ENCODE measurements at regions not wholly inside any gene's neighbourhood (a gene's known extent, or its start where the extent isn't known, plus 50 kb on each side); places are given as distances from the start of the nearest gene placed in this dataset.

DNA sequence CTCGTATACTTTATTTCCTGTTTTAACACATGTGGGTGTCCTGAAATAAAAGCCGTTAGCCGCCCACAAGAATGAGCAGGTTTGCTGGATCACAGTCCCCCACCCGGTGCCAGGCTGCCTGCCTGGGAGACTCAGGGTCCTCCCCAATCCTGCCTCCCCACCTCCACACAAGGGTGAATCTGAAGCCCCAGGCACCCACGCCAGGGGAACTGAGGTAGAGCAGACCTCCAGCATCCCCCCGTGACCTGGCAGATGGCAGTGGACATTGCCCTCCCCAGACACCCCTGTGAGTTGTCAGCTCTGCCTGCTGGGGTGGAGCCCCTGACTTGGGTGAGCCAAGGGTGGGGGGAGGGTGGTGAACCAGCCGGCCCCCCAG is 114.8 kb downstream of the METRNL start:
- Histone ChIP-seq H3K27ac (peak overlapping the region; percentile 93), H3K4me3 (no peak overlapping the region), H3K4me1 (peaks cover 78% of the 10 kb centered on the region), H3K36me3 (no peaks in the 10 kb centered on the region), H3K27me3 (no peaks in the 10 kb centered on the region), H3K9me3 (no peaks in the 10 kb centered on the region)
- no peak for DNase-seq (ENCODE audit: extremely low spot score in 2 of 2)
- intact Hi-C loops (cut with DNase I): no loop called here
- TF ChIP-seq POLR2A (IDR thresholded peaks at IDR 0.05): no peak

DNA sequence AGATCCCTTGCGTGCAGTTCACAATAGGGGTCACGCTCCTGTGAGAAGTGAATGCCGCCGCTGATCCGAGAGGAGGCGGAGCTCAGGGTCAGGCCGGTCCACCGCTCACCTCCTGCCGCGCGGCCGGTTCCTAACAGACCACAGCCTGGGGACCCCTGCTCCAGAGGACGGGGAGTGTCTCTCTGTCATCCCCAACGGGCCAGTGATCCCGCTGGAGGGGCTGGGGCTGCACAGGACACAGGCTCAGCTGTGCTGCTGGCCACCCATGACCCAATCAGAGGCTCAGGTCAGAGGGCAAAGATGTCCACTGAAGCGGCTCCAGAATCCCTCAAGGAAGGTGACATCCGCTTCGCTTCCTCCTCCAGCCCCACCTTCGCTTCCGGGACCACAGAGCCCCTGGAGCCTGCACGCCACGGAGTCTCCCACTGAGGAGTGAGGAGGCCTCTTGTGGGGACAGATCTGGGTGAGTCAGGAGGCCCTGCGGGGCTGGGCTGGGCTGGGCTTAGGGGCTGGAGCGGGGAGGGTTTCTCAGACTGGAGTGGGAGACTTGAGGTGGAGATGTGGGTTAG is 115.4 kb downstream of the METRNL start:
- Histone ChIP-seq H3K27me3 (no peaks in the 10 kb centered on the region), H3K4me3 (no peak overlapping the region), H3K9me3 (no peaks in the 10 kb centered on the region), H3K36me3 (no peaks in the 10 kb centered on the region), H3K4me1 (peaks cover 78% of the 10 kb centered on the region), H3K27ac (peak overlapping the region; percentile 93)
- intact Hi-C loops (cut with DNase I): no loop called here
- no peak for DNase-seq (ENCODE audit: extremely low spot score in 2 of 2)
- TF ChIP-seq, protein P1, sequence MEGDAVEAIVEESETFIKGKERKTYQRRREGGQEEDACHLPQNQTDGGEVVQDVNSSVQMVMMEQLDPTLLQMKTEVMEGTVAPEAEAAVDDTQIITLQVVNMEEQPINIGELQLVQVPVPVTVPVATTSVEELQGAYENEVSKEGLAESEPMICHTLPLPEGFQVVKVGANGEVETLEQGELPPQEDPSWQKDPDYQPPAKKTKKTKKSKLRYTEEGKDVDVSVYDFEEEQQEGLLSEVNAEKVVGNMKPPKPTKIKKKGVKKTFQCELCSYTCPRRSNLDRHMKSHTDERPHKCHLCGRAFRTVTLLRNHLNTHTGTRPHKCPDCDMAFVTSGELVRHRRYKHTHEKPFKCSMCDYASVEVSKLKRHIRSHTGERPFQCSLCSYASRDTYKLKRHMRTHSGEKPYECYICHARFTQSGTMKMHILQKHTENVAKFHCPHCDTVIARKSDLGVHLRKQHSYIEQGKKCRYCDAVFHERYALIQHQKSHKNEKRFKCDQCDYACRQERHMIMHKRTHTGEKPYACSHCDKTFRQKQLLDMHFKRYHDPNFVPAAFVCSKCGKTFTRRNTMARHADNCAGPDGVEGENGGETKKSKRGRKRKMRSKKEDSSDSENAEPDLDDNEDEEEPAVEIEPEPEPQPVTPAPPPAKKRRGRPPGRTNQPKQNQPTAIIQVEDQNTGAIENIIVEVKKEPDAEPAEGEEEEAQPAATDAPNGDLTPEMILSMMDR (IDR thresholded peaks at IDR 0.05): no peak
- no peak for TF ChIP-seq POLR2A (IDR thresholded peaks at IDR 0.05)
- no peak for TF ChIP-seq POLR2AphosphoS5 (IDR thresholded peaks at IDR 0.05; ENCODE audit: insufficient read depth in 1 of 2, low read depth in 1 of 2)

DNA sequence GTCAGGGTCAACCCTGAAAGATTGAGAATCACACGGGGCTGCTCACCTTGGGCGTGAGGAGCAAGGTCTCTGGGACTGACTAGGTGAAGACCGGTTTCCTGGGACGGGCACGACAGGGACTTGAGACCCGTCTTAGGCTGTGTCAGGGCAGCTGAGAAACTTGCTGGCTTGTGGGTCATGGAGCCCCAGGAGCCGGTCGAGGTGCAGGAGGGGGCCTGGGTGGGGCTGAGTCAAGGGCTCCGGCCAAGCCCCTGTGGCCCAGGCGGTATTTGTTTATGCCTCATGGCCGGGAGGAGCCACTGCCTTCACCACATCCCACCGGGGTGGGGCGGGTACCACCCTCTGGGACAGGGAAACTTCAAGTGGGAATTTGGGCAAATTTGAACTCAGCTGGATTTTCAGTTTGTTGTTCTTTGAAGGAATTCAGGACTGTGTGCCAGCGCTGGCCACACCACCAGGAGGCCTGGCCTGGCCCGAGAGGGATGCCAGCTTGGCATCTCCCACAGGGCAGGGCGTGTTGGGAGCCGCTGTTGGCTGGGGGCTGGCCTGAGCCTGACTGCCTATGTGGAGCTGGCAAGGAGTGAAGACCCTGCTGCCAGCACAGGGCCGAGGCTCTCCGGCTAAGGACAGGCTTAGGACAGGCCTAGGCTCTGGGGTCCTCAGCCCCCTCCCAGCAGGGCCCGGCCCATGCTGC is 116.1 kb downstream of the METRNL start:
- Histone ChIP-seq H3K4me1 (peaks cover 78% of the 10 kb centered on the region), H3K36me3 (no peaks in the 10 kb centered on the region), H3K4me3 (no peak overlapping the region), H3K27ac (peak overlapping the region; percentile 93), H3K27me3 (no peaks in the 10 kb centered on the region), H3K9me3 (no peaks in the 10 kb centered on the region)
- TF ChIP-seq POLR2A (IDR thresholded peaks at IDR 0.05): no peak
- TF ChIP-seq POLR2AphosphoS5 (IDR thresholded peaks at IDR 0.05; ENCODE audit: insufficient read depth in 1 of 2, low read depth in 1 of 2): peak in 1 of 2 donors; percentile 58
- intact Hi-C loops (cut with DNase I): no loop called here
- DNase-seq (ENCODE audit: extremely low spot score in 2 of 2): no peak

DNA sequence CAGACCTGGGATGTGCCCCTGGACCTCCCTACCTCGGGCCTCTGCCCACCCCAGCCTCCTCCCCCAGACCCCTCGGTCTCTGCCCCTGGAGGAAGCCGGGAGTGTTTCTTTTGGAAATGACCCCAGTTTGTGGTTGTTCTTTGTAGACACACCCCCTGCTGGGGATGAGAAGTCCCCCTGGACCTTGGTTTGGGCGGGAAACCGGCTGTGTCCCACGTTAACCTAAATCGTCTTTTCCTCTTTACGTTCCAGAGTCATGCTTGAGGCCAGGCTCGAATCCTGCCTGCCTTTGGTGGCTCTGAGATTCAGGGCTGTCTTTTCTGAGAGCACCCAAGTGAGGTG is 116.6 kb downstream of the METRNL start:
- Histone ChIP-seq H3K27me3 (no peaks in the 10 kb centered on the region), H3K27ac (peak overlapping the region; percentile 93), H3K9me3 (no peaks in the 10 kb centered on the region), H3K4me1 (peaks cover 78% of the 10 kb centered on the region), H3K36me3 (no peaks in the 10 kb centered on the region), H3K4me3 (no peak overlapping the region)
- intact Hi-C loops (cut with DNase I): no loop called here
- DNase-seq (ENCODE audit: extremely low spot score in 2 of 2): no peak
- TF ChIP-seq, protein P1 (IDR thresholded peaks at IDR 0.05): no peak
- TF ChIP-seq POLR2A (IDR thresholded peaks at IDR 0.05): peak in 1 of 2 donors; percentile 3

DNA sequence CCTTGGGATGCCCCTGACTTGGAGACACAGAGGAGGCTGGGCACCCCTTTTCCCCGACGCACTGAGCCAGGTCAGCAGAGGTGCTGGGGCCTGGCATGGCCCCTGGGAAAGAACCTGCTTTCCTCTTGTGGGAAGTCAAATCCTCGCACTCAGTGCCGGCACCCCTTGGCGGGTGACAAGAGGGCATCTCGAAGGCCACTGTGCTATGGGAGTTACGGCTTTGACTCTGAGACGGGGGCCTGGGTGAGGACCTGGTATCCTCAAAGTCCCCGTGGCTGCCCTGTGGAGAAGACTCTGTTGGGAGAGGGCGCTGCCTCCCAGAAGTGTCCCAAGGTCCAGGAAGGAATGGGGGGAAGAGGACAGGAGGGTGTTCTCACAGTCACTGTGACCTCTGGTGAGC is 117.0 kb downstream of the METRNL start:
- Histone ChIP-seq H3K36me3 (no peaks in the 10 kb centered on the region), H3K9me3 (no peaks in the 10 kb centered on the region), H3K4me1 (peaks cover 81% of the 10 kb centered on the region), H3K27me3 (no peaks in the 10 kb centered on the region), H3K27ac (peak overlapping the region; percentile 93), H3K4me3 (no peak overlapping the region)
- intact Hi-C loops (cut with DNase I): no loop called here
- TF ChIP-seq POLR2A (IDR thresholded peaks at IDR 0.05): no peak
- TF ChIP-seq POLR2AphosphoS5 (IDR thresholded peaks at IDR 0.05; ENCODE audit: insufficient read depth in 1 of 2, low read depth in 1 of 2): no peak
- TF ChIP-seq, protein P1 (IDR thresholded peaks at IDR 0.05): no peak
- DNase-seq (ENCODE audit: extremely low spot score in 2 of 2): no peak

Data from vagina (tissue), 2 donors.